HCT116 (cell line): ENCODE measurements at regions not wholly inside any gene's neighbourhood (a gene's known extent, or its start where the extent isn't known, plus 50 kb on each side); places are given as distances from the start of the nearest gene placed in this dataset.

ENCODE experiments used
- ATAC-seq: fragments of 200-7000 bp; cut with Tn5 transposase; 2 replicates; pipeline ENCODE4 v1.9.1; 2020; ENCODE audit warnings: mild to moderate bottlenecking, moderate library complexity
- BruUV-seq: library from RNA; stranded (reverse); fragments of 400-500 nt; replicated peaks from 2 replicates; lab custom pipeline; 2021; lab: Mats Ljungman, UMichigan
- CTCF ChIA-PET: fragments of 300-600 bp; sonication (Branson Sonifier 250); formaldehyde crosslinking; loops from one replicate; lab custom pipeline; 2021; ENCODE audit warnings: antibody characterized with exemption; lab: Charles Lee
- POLR2A ChIA-PET: fragments of 300-600, 350-600 bp; sonication (Branson Sonifier 250); formaldehyde crosslinking; loops from one replicate; lab custom pipeline; 2021; ENCODE audit warnings: antibody characterized with exemption; lab: Charles Lee
- RAD21 ChIA-PET, 2 experiments: fragments of 300-600 bp; sonication (Branson Sonifier 250); formaldehyde crosslinking; loops; one replicate each; lab custom pipeline; 2023; ENCODE audit warnings: low total read pairs in 2 of 2; ENCODE audit not compliant: uncharacterized antibody in 2 of 2, unreplicated experiment in 2 of 2, low non-redundant PET in 1 of 2; lab: Charles Lee
- DNase-seq: peaks from one replicate; pipeline ENCODE4 v3.0.0-alpha.2; 2010; ENCODE audit warnings: low read depth, low spot score
- H2AFZ ChIP-seq: fragments of 200-600 bp; shearing (Covaris generic), sonication (generic); 2 replicates; pipeline ENCODE4 v1.6.1; 2017; ENCODE audit warnings: low read depth, mixed run types, mixed read lengths, antibody characterized with exemption, low read length; ENCODE audit not compliant: poor library complexity, severe bottlenecking
- H3K27ac ChIP-seq: 2 replicates; pipeline ENCODE4 v1.5.1; 2012; ENCODE audit warnings: low read depth, low read length
- H3K27me3 ChIP-seq: fragments of 200-600 bp; sonication (generic); 2 replicates; pipeline ENCODE4 v1.6.1; 2016; ENCODE audit warnings: mixed run types, low read length, mixed read lengths; ENCODE audit not compliant: insufficient read depth
- H3K36me3 ChIP-seq, 2 experiments: fragments of 200-500 bp in 1 of 2; fragments of 200-600 bp in 1 of 2; sonication (Bioruptor generic) in 1 of 2; sonication (generic) in 1 of 2; 2 replicates each; pipeline versions ENCODE4 v1.5.1 to v1.6.1; 2014 to 2016; ENCODE audit warnings: low read length in 2 of 2, inconsistent platforms in 1 of 2, mixed read lengths in 1 of 2, mixed run types in 1 of 2; ENCODE audit not compliant: insufficient read depth in 2 of 2, control insufficient read depth in 1 of 2
- H3K4me1 ChIP-seq, 2 experiments: fragments of 200-600 bp in 1 of 2; sonication (generic) in 1 of 2; 2 replicates each; pipeline versions ENCODE4 v1.5.1 to v1.6.1; 2012 to 2017; ENCODE audit warnings: low read length in 2 of 2, inconsistent platforms in 1 of 2, mild to moderate bottlenecking in 1 of 2, mixed read lengths in 1 of 2, mixed run types in 1 of 2, moderate library complexity in 1 of 2; ENCODE audit not compliant: insufficient read depth in 2 of 2, control insufficient read depth in 1 of 2
- H3K4me2 ChIP-seq: fragments of 200-600 bp; sonication (generic); 2 replicates; pipeline ENCODE4 v1.6.1; 2017; ENCODE audit warnings: mixed run types, low read length, mixed read lengths
- H3K4me3 ChIP-seq, 2 experiments: fragments of 200-600 bp in 1 of 2; sonication (generic) in 1 of 2; replicated peaks in 1 of 2; 2 replicates each; pipeline ENCODE4 v1.5.1; 2011 to 2016; ENCODE audit warnings: low read length in 2 of 2, control low read depth in 1 of 2, low read depth in 1 of 2, mild to moderate bottlenecking in 1 of 2, mixed read lengths in 1 of 2, mixed run types in 1 of 2
- H3K79me2 ChIP-seq: fragments of 200-600 bp; sonication (generic); 2 replicates; pipeline ENCODE4 v1.6.1; 2017; ENCODE audit warnings: mild to moderate bottlenecking, mixed run types, low read length, moderate library complexity, mixed read lengths; ENCODE audit not compliant: insufficient read depth
- H3K9ac ChIP-seq: fragments of 200-600 bp; sonication (generic); 2 replicates; pipeline ENCODE4 v1.6.1; 2016; ENCODE audit warnings: low read length, mixed read lengths
- H3K9me2 ChIP-seq: fragments of 200-600 bp; sonication (generic), shearing (Covaris generic); 2 replicates; pipeline ENCODE4 v1.6.1; 2017; ENCODE audit warnings: mixed run types, mild to moderate bottlenecking, moderate library complexity; ENCODE audit not compliant: insufficient read depth
- H3K9me3 ChIP-seq, 2 experiments: fragments of 200-500 bp in 1 of 2; fragments of 200-600 bp in 1 of 2; sonication (Bioruptor generic) in 1 of 2; sonication (generic) in 1 of 2; 2 replicates each; pipeline ENCODE4 v1.6.1; 2014 to 2017; ENCODE audit warnings: low read length in 2 of 2, mixed read lengths in 2 of 2, inconsistent platforms in 1 of 2, low read depth in 1 of 2, mild to moderate bottlenecking in 1 of 2, mixed run types in 1 of 2, moderate library complexity in 1 of 2; ENCODE audit not compliant: control insufficient read depth in 1 of 2, insufficient read depth in 1 of 2
- H4K20me1 ChIP-seq: fragments of 200-600 bp; sonication (generic), shearing (Covaris generic); 2 replicates; pipeline ENCODE4 v1.6.1; 2017; ENCODE audit warnings: mixed run types, mild to moderate bottlenecking, moderate library complexity; ENCODE audit not compliant: insufficient read depth
- CEBPB ChIP-seq: IDR thresholded peaks from 2 replicates; pipeline ENCODE4 v1.6.1; 2012; ENCODE audit warnings: low read depth
- CTCF ChIP-seq, 3 experiments: fragments of 200-600 bp in 1 of 3; sonication (generic) in 1 of 3; IDR thresholded peaks in 2 of 3; conservative IDR thresholded peaks in 1 of 3; 2 replicates each; pipeline ENCODE4 v1.5.1; 2012 to 2017; ENCODE audit warnings: low read depth in 2 of 3, low read length in 2 of 3, antibody characterized with exemption in 1 of 3, borderline replicate concordance in 1 of 3, control low read depth in 1 of 3, mild to moderate bottlenecking in 1 of 3, mixed read lengths in 1 of 3, mixed run types in 1 of 3, moderate library complexity in 1 of 3; ENCODE audit not compliant: insufficient read depth in 1 of 3
- EZH2phosphoT487 ChIP-seq: fragments of 200-600 bp; IDR thresholded peaks from 2 replicates; pipeline ENCODE4 v1.6.1; 2018; ENCODE audit warnings: antibody characterized with exemption, borderline replicate concordance
- FOSL1 ChIP-seq: IDR thresholded peaks from 2 replicates; pipeline ENCODE4 v1.6.1; 2012; ENCODE audit warnings: low read depth
- MAX ChIP-seq: IDR thresholded peaks from 2 replicates; pipeline ENCODE4 v1.6.1; 2012
- POLR2A ChIP-seq: IDR thresholded peaks from 2 replicates; pipeline ENCODE4 v1.7.0; 2011; ENCODE audit warnings: borderline replicate concordance; ENCODE audit not compliant: insufficient read depth, insufficient read length; ENCODE audit errors: extremely low read depth
- SP1 ChIP-seq: IDR thresholded peaks from 2 replicates; pipeline ENCODE4 v1.6.1; 2012; ENCODE audit warnings: low read depth
- SRF ChIP-seq: IDR thresholded peaks from 2 replicates; pipeline ENCODE4 v1.6.1; 2012; ENCODE audit warnings: low read depth
- TCF7L2 ChIP-seq: IDR thresholded peaks from 2 replicates; pipeline ENCODE4 v1.7.0; 2011; ENCODE audit warnings: borderline replicate concordance, inconsistent platforms; ENCODE audit not compliant: insufficient read depth, insufficient read length; ENCODE audit errors: extremely low read depth
- YY1 ChIP-seq: IDR thresholded peaks from 2 replicates; pipeline ENCODE4 v1.6.1; 2011; ENCODE audit warnings: low read length, low read depth, moderate library complexity, mild to moderate bottlenecking; ENCODE audit not compliant: insufficient replicate concordance; ENCODE audit errors: extremely low read depth
- ZBTB33 ChIP-seq: IDR thresholded peaks from 2 replicates; pipeline ENCODE4 v1.6.1; 2011; ENCODE audit warnings: mild to moderate bottlenecking, low read length, moderate library complexity; ENCODE audit not compliant: insufficient replicate concordance; ENCODE audit errors: extremely low read depth
- ZFX ChIP-seq: fragments of 450-650 bp; IDR thresholded peaks from 2 replicates; pipeline ENCODE4 v1.6.1; 2017
- ZNF274 ChIP-seq: fragments of 200-500 bp; sonication (Bioruptor generic); IDR thresholded peaks from 2 replicates; pipeline ENCODE4 v1.6.1; 2014; ENCODE audit warnings: mild to moderate bottlenecking, low read depth, low read length, inconsistent platforms
- intact Hi-C: fragments of 100-400 bp; cut with micrococcal nuclease; formaldehyde crosslinking; loops from 2 replicates; pipeline ENCODE4 v1.10.0; 2022

GRCh38 chrX:87236830-87237440 is 280.7 kb upstream of the KLHL4 start:
- TF ChIP-seq ZNF274 (no peak), SRF (no peak), EZH2phosphoT487 (no peak), CEBPB (no peak), FOSL1 (no peak)
- Histone ChIP-seq H3K9me3 (no peaks in the 10 kb centered on the region), H3K79me2 (no peaks in the 10 kb centered on the region), H3K4me2 (no peak overlapping the region), H3K4me3 (no peak overlapping the region), H3K9me2 (no peaks in the 10 kb centered on the region), H4K20me1 (no peaks in the 10 kb centered on the region), H3K9ac (no peak overlapping the region), H3K27ac (no peak overlapping the region), H3K36me3 (no peaks in the 10 kb centered on the region), H2AFZ (no peak overlapping the region), H3K27me3 (no peaks in the 10 kb centered on the region), H3K4me1 (no peaks in the 10 kb centered on the region)
- ChIA-PET CTCF (no interaction called here), RAD21 (no interaction called here), POLR2A (no interaction called here)
- intact Hi-C loops = no loop called here
- DNase-seq (no peak), ATAC-seq (no peak)
- no TSS peak for BruUV-seq

GRCh38 chrX:87265518-87265917 is 252.1 kb upstream of the KLHL4 start:
- H3K9me2 ChIP-seq = no peaks in the 10 kb centered on the region
- no peak overlapping the region for H3K4me2 ChIP-seq
- H3K79me2 ChIP-seq = no peaks in the 10 kb centered on the region
- H3K36me3 ChIP-seq = no peaks in the 10 kb centered on the region
- no peak overlapping the region for H3K4me3 ChIP-seq
- POLR2A ChIA-PET = no interaction called here
- H2AFZ ChIP-seq = no peak overlapping the region
- H3K27ac ChIP-seq = no peak overlapping the region
- H3K9me3 ChIP-seq = no peaks in the 10 kb centered on the region; a peak in 1 of 4 replicates
- H4K20me1 ChIP-seq = no peaks in the 10 kb centered on the region
- ATAC-seq (no peak), DNase-seq (no peak)
- H3K4me1 ChIP-seq = no peaks in the 10 kb centered on the region
- no peaks in the 10 kb centered on the region for H3K27me3 ChIP-seq
- BruUV-seq = no TSS peak
- no peak overlapping the region for H3K9ac ChIP-seq
- intact Hi-C loops = no loop called here
- TF ChIP-seq ZNF274 (no peak), FOSL1 (no peak), YY1 (no peak), POLR2A (no peak), SP1 (no peak), ZBTB33 (no peak), ZFX (no peak), MAX (no peak), TCF7L2 (no peak), CTCF (IDR thresholded peaks at IDR 0.05 in 2 of 3, conservative IDR thresholded peaks at IDR 0.05 in 1 of 3; ENCODE audit: borderline replicate concordance in 1 of 3, insufficient read depth in 1 of 3, low read depth in 2 of 3, low read length in 2 of 3) (no peak)
- CTCF ChIA-PET = no interaction called here
- RAD21 ChIA-PET = no interaction called here
